Thymus (tissue), 11 donors: ENCODE measurements at regions not wholly inside any gene's neighbourhood (a gene's known extent, or its start where the extent isn't known, plus 50 kb on each side); places are given as distances from the start of the nearest gene placed in this dataset.
A peak's percentile ranks its signal among the peaks of the same experiment; 100 is the strongest.

ENCODE experiments used
- DNase-seq, 9 donors: peaks; one replicate each; pipeline ENCODE4 v3.0.0-alpha.2; 2013; ENCODE audit warnings: low spot score in 9 of 9, low read depth in 6 of 9, missing footprints in 1 of 9
- H3K27ac ChIP-seq, 2 donors: one replicate each; pipeline ENCODE4 v1.5.1; 2013; ENCODE audit warnings: control low read depth in 1 of 2, low read depth in 1 of 2, low read length in 1 of 2, mild to moderate bottlenecking in 1 of 2, moderate library complexity in 1 of 2
- H3K27me3 ChIP-seq, 2 donors: one replicate each; pipeline ENCODE4 v1.5.1; 2013; ENCODE audit warnings: low read length in 1 of 2; ENCODE audit not compliant: control insufficient read depth in 2 of 2, insufficient read depth in 1 of 2
- H3K36me3 ChIP-seq, 2 donors: one replicate each; pipeline ENCODE4 v1.5.1; 2013; ENCODE audit warnings: low read length in 1 of 2, mild to moderate bottlenecking in 1 of 2, moderate library complexity in 1 of 2; ENCODE audit not compliant: control insufficient read depth in 2 of 2, insufficient read depth in 2 of 2
- H3K4me1 ChIP-seq, 2 donors: one replicate each; pipeline ENCODE4 v1.5.1; 2013; ENCODE audit warnings: low read length in 2 of 2; ENCODE audit not compliant: control insufficient read depth in 2 of 2, insufficient read depth in 2 of 2
- H3K4me3 ChIP-seq, 2 donors: one replicate each; pipeline ENCODE4 v1.5.1; 2013; ENCODE audit warnings: low read length in 2 of 2, control low read depth in 1 of 2, mild to moderate bottlenecking in 1 of 2
- H3K9me3 ChIP-seq, 2 donors: one replicate each; pipeline ENCODE4 v1.5.1; 2013; ENCODE audit warnings: low read length in 1 of 2, mild to moderate bottlenecking in 1 of 2; ENCODE audit not compliant: control insufficient read depth in 2 of 2, insufficient read depth in 1 of 2
- WGBS: extraction: QIAGEN DNeasy Blood & Tissue Kit; methylation state at CpG from one replicate; pipeline ENCODE4 v1.1.7; 2013; 5-methylcytosine and 5-hydroxymethylcytosine counted together
- donor health status: healthy.

- 98% methylated on average over 6 of the region's 6 CpGs for WGBS
These were observed 102.3 kb downstream of the KLF6 start for GRCh38 chr10:3682745-3683144.

GRCh38 chr10:3681642-3682554 lies 103.1 kb downstream of the KLF6 start:
- Histone ChIP-seq H3K36me3 (no peaks in the 10 kb centered on the region), H3K27me3 (no peaks in the 10 kb centered on the region), H3K4me1 (no peaks in the 10 kb centered on the region), H3K4me3 (no peak overlapping the region), H3K27ac (no peak overlapping the region), H3K9me3 (no peaks in the 10 kb centered on the region)
- no peak for DNase-seq
- WGBS = 94% methylated on average over 23 of the region's 23 CpGs

More at GRCh38 chr10:3682745-3683144, 102.3 kb downstream of the KLF6 start:
- Histone ChIP-seq H3K27me3 (no peaks in the 10 kb centered on the region), H3K4me1 (no peaks in the 10 kb centered on the region), H3K4me3 (no peak overlapping the region), H3K27ac (no peak overlapping the region), H3K9me3 (no peaks in the 10 kb centered on the region), H3K36me3 (no peaks in the 10 kb centered on the region)
- no peak for DNase-seq

GRCh38 chr10:3679950-3680629 lies 104.9 kb downstream of the KLF6 start:
- DNase-seq = no peak
- 94% methylated on average over 8 of the region's 8 CpGs for WGBS
- H3K4me1 ChIP-seq = no peaks in the 10 kb centered on the region

GRCh38 chr10:3678629-3679227 lies 106.3 kb downstream of the KLF6 start:
- no peak overlapping the region for H3K27ac ChIP-seq
- H3K4me1 ChIP-seq = no peaks in the 10 kb centered on the region
- WGBS = 95% methylated on average over 1 of the region's 1 CpG
- no peak for DNase-seq
- H3K36me3 ChIP-seq = no peaks in the 10 kb centered on the region
- H3K27me3 ChIP-seq = no peaks in the 10 kb centered on the region
- no peaks in the 10 kb centered on the region for H3K9me3 ChIP-seq
- H3K4me3 ChIP-seq = no peak overlapping the region

More at GRCh38 chr10:3679950-3680629, 104.9 kb downstream of the KLF6 start:
- Histone ChIP-seq H3K9me3 (no peaks in the 10 kb centered on the region), H3K36me3 (no peaks in the 10 kb centered on the region), H3K27ac (no peak overlapping the region), H3K27me3 (no peaks in the 10 kb centered on the region), H3K4me3 (no peak overlapping the region)

GRCh38 chr10:3676564-3676963 lies 108.4 kb downstream of the KLF6 start:
- Histone ChIP-seq H3K4me1 (no peaks in the 10 kb centered on the region), H3K9me3 (no peaks in the 10 kb centered on the region), H3K27me3 (no peaks in the 10 kb centered on the region), H3K4me3 (no peak overlapping the region), H3K27ac (no peak overlapping the region), H3K36me3 (no peaks in the 10 kb centered on the region)
- 90% methylated on average over 5 of the region's 5 CpGs for WGBS
- no peak for DNase-seq

GRCh38 chr10:3672220-3672619 lies 112.8 kb downstream of the KLF6 start:
- H3K9me3 ChIP-seq = no peaks in the 10 kb centered on the region
- H3K27me3 ChIP-seq = no peaks in the 10 kb centered on the region
- 97% methylated on average over 5 of the region's 5 CpGs for WGBS
- DNase-seq = no peak
- no peak overlapping the region for H3K4me3 ChIP-seq
- no peak overlapping the region for H3K27ac ChIP-seq
- peaks cover 16 to 31% of the 10 kb centered on the region in 2 donors for H3K4me1 ChIP-seq
- no peaks in the 10 kb centered on the region for H3K36me3 ChIP-seq

GRCh38 chr10:3671386-3671955 lies 113.5 kb downstream of the KLF6 start:
- Histone ChIP-seq H3K4me1 (peaks cover 24 to 39% of the 10 kb centered on the region in 2 donors), H3K36me3 (no peaks in the 10 kb centered on the region), H3K27ac (no peak overlapping the region), H3K4me3 (no peak overlapping the region), H3K27me3 (no peaks in the 10 kb centered on the region), H3K9me3 (no peaks in the 10 kb centered on the region)
- no peak for DNase-seq
- 93% methylated on average over 13 of the region's 13 CpGs for WGBS

- DNase-seq = peak in 7 of 9 donors; percentile 46 to 92 (median 75)
- H3K4me3 ChIP-seq = peak overlapping the region in 1 of 2 donors; percentile 30
- no peaks in the 10 kb centered on the region for H3K27me3 ChIP-seq
- 28% methylated on average over 4 of the region's 4 CpGs for WGBS
- peak overlapping the region; percentile 88 to 98 for H3K27ac ChIP-seq
- H3K4me1 ChIP-seq = peaks cover 29 to 47% of the 10 kb centered on the region in 2 donors
- no peaks in the 10 kb centered on the region for H3K9me3 ChIP-seq
- H3K36me3 ChIP-seq = no peaks in the 10 kb centered on the region
These were observed 116.1 kb downstream of the KLF6 start for GRCh38 chr10:3668966-3669330.
